Nephron progenitor cell (in vitro differentiated cells): ENCODE measurements at regions not wholly inside any gene's neighbourhood (a gene's known extent, or its start where the extent isn't known, plus 50 kb on each side); places are given as distances from the start of the nearest gene placed in this dataset.

ENCODE experiments used
- DNase-seq: peaks from one replicate; pipeline ENCODE4 v3.0.0; 2021
- H3K27ac Mint-ChIP-seq: 2 replicates; pipeline ENCODE4 v1.8.0; 2021; ENCODE audit warnings: mild to moderate bottlenecking, moderate library complexity, mixed read lengths
- H3K27me3 Mint-ChIP-seq: 2 replicates; pipeline ENCODE4 v1.8.0; 2021; ENCODE audit warnings: mild to moderate bottlenecking, low read depth, mixed read lengths; ENCODE audit not compliant: poor library complexity
- H3K36me3 Mint-ChIP-seq: 2 replicates; pipeline ENCODE4 v1.8.0; 2021; ENCODE audit warnings: low read depth, mixed read lengths
- H3K4me1 Mint-ChIP-seq: 2 replicates; pipeline ENCODE4 v1.8.0; 2021; ENCODE audit warnings: mixed read lengths
- H3K4me3 Mint-ChIP-seq: 2 replicates; pipeline ENCODE4 v1.8.0; 2021; ENCODE audit warnings: mild to moderate bottlenecking, moderate library complexity, mixed read lengths
- H3K9me3 Mint-ChIP-seq: 2 replicates; pipeline ENCODE4 v1.8.0; 2021; ENCODE audit warnings: mild to moderate bottlenecking, moderate library complexity, mixed read lengths
- TF ChIP-seq, protein P1 (sequence below): fragments of 200-600 bp; sonication (generic); IDR thresholded peaks from 2 replicates; pipeline ENCODE4 v1.5.0; 2021; ENCODE audit warnings: antibody characterized with exemption

DNA sequence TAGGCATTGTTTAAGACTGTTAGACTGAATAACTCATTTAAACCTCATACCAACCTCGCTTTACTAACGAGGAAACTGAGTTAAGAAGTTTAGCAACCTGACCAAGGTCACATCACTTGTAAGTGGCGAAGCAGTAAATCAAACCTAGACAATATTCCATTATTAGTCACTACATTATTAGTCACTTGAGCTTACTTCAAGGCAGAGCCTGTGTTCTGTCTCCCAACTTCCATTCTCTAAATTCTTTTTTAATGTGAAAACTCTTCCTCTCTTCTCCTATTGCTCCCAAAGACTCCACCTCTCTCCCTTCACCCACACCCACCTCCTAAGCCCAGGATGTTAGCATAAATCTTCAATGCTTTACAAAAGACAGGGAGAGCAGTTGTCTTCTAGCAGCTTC is 156.5 kb downstream of the ARL6IP6 start:
- TF ChIP-seq, protein P1, sequence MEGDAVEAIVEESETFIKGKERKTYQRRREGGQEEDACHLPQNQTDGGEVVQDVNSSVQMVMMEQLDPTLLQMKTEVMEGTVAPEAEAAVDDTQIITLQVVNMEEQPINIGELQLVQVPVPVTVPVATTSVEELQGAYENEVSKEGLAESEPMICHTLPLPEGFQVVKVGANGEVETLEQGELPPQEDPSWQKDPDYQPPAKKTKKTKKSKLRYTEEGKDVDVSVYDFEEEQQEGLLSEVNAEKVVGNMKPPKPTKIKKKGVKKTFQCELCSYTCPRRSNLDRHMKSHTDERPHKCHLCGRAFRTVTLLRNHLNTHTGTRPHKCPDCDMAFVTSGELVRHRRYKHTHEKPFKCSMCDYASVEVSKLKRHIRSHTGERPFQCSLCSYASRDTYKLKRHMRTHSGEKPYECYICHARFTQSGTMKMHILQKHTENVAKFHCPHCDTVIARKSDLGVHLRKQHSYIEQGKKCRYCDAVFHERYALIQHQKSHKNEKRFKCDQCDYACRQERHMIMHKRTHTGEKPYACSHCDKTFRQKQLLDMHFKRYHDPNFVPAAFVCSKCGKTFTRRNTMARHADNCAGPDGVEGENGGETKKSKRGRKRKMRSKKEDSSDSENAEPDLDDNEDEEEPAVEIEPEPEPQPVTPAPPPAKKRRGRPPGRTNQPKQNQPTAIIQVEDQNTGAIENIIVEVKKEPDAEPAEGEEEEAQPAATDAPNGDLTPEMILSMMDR: no peak
- Mint-ChIP-seq H3K36me3 (no peaks in the 10 kb centered on the region), H3K27ac (peak overlapping the region; percentile 30), H3K4me3 (no peak overlapping the region), H3K9me3 (no peaks in the 10 kb centered on the region), H3K27me3 (no peaks in the 10 kb centered on the region), H3K4me1 (peaks cover 16% of the 10 kb centered on the region)
- no peak for DNase-seq

DNA sequence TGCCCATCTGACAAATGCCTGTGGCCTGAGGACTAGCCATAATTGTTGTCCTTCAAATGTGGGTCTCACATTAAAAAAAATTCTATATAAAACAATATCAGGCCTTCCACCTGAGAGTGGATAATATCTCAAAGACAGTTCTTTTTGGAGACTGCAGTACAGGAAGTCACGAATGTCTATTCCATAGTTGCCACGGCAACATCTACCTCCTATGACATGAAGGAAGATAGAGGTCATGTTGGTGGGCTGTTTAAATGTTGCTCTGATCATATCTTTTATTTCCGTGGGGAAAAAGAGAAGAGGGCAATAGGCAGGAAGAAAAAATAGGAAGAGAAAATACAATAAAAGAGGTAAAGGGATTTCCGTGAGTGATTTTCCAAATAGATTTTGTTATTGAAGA is 151.8 kb downstream of the ARL6IP6 start:
- Mint-ChIP-seq H3K27me3 (no peaks in the 10 kb centered on the region), H3K36me3 (no peaks in the 10 kb centered on the region), H3K4me3 (no peak overlapping the region), H3K27ac (no peak overlapping the region), H3K4me1 (peaks cover 4% of the 10 kb centered on the region), H3K9me3 (no peaks in the 10 kb centered on the region)
- TF ChIP-seq, protein P1: no peak
- no peak for DNase-seq

DNA sequence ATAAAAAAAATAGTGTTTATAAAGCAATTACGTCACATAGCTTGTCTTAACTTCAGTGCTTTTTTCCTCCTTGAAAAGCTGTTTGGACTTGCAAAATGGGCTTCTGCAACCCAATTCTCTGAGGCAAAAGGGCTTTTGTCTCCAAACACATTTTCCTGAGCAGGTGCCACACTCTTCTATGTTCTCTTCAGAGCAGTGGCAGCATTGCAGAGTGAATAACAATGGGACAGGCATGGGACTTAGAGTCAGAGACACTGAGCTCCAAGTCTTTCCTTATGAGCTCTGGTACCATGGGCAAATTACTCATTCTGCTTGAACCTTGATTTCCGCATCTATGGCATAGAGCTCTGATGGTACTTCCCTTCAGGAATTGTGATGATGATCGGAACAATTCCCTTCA is 149.0 kb downstream of the ARL6IP6 start:
- Mint-ChIP-seq H3K9me3 (peaks cover 19% of the 10 kb centered on the region), H3K27me3 (no peaks in the 10 kb centered on the region), H3K4me3 (no peak overlapping the region), H3K27ac (no peak overlapping the region), H3K4me1 (peaks cover 10% of the 10 kb centered on the region), H3K36me3 (peaks cover 9% of the 10 kb centered on the region)
- TF ChIP-seq, protein P1: no peak
- DNase-seq: no peak

DNA sequence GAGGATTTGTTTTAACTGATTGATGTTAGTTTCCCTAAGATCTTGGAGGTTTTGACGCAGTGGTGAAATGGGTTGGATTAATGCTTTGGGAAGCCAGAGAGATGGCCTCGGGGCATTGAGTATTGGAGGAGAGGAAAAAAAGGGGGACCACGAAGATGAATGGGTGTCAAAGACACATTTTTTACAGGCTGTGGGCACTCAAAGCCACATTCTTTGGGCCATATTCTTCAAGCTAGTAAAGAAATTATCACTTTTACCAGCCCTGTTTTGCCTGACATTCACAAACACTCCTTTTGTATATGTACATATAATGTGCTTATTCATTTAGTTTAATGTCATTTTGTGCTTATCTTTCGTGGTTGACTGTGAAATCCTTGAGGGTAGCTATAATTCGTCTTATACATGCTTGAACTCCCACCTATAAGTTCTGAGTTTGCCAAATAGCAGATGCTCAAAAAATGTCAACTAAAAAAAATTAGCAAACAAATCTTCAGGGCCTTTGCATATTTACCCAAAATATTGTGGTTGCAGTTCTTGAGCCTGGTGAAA is 146.3 kb downstream of the ARL6IP6 start:
- TF ChIP-seq, protein P1: no peak
- Mint-ChIP-seq H3K27me3 (no peaks in the 10 kb centered on the region), H3K4me1 (peaks cover 16% of the 10 kb centered on the region), H3K9me3 (peaks cover 35% of the 10 kb centered on the region), H3K36me3 (peaks cover 9% of the 10 kb centered on the region), H3K27ac (no peak overlapping the region), H3K4me3 (no peak overlapping the region)
- no peak for DNase-seq

DNA sequence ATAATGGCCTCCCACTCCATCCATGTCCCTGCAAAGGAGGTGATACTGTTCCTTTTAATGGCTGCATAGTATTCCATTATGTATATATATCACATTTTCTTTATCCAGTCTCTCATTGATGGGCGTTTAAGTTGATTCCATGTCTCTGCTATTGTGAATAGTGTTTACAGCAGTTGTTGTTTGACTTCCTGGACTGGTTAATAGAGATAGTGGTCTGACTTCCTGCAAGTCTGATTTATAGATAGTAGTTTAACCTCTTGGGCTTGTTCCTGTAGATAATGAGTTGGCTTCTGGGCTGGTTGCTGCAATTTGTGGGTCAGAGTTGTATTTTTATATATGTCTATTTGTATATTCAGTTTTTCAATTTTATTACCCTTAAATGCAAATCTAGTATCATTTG is 145.4 kb downstream of the ARL6IP6 start:
- TF ChIP-seq, protein P1: no peak
- peaks cover 35% of the 10 kb centered on the region for H3K9me3 Mint-ChIP-seq

DNA sequence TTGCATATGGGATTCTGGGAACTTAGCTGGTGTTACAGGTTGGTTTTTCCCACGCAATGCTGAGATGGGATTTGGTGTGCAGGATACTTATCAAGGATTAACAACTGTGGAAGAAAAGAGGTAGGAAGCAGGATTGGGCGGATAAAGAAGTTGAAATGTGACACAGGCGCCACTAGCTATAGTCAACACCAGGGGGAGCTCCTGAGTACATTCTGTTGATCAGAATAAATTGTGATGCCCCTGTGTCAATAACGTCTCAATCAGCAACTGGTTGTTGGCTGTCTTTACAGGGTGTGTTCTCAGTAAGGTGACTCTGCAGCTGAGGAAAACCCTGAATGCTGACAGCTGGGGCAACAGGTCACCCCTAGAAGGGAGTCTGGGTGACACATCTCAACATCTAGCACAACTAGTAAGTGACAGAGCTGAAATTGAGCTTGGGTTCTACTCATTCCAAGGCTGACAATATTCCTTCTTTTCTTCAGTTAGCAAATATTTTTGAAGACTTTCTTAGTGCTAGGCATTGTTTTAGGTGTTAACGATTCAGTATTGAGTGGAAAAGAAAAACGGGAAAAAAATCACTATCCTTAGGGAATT is 143.0 kb downstream of the ARL6IP6 start:
- Mint-ChIP-seq H3K4me1 (peaks cover 16% of the 10 kb centered on the region), H3K9me3 (peaks cover 35% of the 10 kb centered on the region), H3K36me3 (peaks cover 9% of the 10 kb centered on the region), H3K27me3 (no peaks in the 10 kb centered on the region), H3K4me3 (no peak overlapping the region), H3K27ac (no peak overlapping the region)
- peak; percentile 17 for DNase-seq
- TF ChIP-seq, protein P1: peak; percentile 48

More for the DNA sequence above, 145.4 kb downstream of the ARL6IP6 start:
- no peak overlapping the region for H3K27ac Mint-ChIP-seq
- no peak overlapping the region for H3K4me3 Mint-ChIP-seq
- peaks cover 9% of the 10 kb centered on the region for H3K36me3 Mint-ChIP-seq
- H3K4me1 Mint-ChIP-seq: peaks cover 16% of the 10 kb centered on the region
- H3K27me3 Mint-ChIP-seq: no peaks in the 10 kb centered on the region
- DNase-seq: no peak
